GM18858 (cell line): ENCODE measurements at regions not wholly inside any gene's neighbourhood (a gene's known extent, or its start where the extent isn't known, plus 50 kb on each side); places are given as distances from the start of the nearest gene placed in this dataset.
A peak's percentile ranks its signal among the peaks of the same experiment; 100 is the strongest.
"Not testable (repeated sequence)": the region's sequence is repeated elsewhere in the genome, so short reads cannot be mapped to it uniquely, and the experiment has no call there.

Experiments used
- ATAC-seq: cut with Tn5 transposase; IDR thresholded peaks from one replicate; pipeline ENCODE4 v1.9.1; 2021; ENCODE audit not compliant: unreplicated experiment

DNA sequence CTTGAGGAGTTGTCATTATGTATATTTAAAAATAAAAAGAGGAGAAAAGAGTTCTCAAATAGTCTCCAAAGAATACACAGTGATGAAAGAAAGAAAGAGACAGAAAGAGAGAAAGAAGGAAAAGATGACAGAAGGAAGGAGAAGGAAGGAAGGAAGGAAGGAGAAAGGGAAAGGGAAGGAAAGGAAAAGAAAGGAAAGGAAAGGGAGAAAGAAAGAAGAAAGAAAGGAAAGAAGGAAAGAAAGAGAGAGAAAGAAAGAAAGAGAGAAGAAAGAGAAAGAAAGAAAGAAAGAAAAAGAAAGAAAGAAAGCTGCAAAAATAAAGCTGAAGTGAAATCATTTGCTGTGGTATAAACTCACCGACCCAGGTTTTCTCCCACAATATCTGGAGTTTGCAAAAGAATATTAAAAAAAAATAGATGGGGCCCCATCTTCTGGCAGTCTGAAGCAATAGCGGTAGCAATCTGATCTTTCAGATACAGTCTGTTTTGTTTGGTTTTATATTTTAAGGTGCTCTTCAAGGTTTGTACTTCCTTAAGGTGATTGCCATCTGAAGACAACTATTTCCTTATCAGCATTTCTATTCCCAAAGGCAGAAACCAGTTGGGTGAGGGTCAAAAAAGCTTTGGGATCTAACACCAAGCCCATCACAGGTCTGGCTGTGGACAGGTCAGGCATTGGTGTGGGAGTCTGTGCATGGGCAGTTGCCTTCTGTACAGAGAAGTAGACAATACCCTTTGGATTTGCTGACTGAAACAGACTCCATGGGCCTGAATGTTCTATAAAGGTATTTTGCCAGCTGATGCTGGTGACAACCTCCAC, 160.4 kb downstream of the CPEB2 start:
- ATAC-seq = peak; percentile 67

DNA sequence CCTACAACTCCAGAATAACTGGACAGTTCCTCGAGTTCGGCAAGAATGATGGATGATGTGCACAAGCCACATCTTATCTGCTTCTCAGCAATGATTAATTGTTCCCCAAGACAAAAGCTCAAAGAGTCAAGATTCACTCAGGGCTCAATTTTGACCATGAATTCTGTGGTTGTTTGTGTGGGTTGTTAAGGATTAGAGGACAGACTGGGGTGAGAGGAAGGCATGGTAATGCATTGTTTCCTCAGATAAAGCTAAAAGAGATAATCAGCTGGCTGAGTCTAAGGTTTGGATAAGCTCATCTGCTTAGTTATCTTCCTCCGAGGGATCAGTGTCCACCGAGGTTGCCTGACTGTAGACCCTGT, 161.0 kb downstream of the CPEB2 start:
- no peak for ATAC-seq

DNA sequence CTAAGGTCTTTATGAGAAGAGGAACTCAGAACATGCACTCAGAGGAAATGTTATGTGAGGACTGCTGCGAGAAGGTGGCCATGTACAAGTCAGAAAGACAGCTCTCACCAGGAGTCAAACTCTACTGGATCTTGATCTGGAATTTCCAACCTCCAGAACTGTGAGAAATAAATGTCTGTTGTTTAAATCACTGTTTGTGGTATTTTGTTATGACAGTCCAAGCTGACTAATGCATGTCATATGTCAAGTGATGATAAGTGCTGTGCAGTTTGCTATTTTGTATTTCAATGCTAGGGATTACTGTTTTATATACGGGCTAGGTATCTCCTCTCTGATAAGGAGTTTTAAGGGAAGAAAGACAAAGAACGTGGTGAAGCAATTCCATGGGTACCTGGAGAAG, 162.3 kb downstream of the CPEB2 start:
- ATAC-seq = no peak

DNA sequence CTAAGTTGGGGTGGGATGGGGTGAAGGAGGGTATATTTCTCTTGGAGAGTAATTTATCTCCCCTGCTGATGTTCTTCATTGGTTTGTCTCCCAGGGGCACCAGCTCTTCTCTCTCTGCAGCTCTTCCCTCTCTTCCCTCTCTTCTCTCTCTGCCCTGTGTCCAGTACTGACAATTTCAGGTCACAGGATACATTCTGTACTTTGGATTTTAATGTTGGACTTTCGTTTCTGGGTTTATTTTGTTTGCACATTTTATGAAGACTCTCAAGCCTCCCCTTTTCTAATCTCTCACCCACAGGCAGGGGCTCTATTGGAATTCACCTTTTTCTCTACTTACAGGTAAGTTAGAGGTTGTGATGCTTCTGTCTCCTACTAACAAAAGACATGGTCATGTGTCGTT, 165.5 kb downstream of the CPEB2 start:
- ATAC-seq = no peak

DNA sequence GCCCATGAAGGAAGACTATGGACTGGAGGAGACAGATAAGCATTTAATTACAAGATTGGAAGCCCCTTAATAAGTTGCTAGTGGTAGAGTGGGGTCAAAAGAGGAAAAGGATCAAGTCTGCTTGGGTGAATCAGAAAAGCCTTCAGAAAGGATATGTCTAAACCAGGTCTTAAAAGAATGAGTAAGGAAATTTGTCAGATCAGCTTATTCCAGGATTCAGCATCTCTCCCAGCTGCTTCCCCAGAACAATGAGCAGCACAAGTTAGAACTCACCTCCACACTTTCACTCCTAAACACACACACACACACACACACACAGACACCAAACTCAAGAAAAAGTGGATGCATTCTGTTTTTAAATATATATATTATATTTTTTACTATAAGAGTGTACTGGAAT, 166.5 kb downstream of the CPEB2 start:
- no peak for ATAC-seq

DNA sequence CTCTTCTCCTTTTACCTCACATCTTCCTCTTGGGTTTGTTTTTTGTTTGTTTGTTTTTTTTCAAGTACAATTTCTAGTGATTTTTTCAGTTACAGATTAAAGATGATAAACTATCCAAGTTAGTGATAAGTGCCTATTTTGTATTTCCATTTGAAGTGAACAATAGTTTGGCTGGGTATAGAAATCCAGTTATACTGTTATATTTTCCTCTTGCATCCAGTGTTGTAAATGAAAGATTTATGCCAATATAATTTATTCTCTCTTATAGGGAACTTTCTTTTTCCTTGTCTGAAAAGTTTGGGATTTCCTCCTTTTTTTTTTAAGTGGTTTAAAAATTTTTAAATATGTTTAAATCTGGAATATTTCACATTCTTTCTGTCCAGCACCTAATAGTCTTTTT, 169.4 kb downstream of the CPEB2 start:
- ATAC-seq = no peak

DNA sequence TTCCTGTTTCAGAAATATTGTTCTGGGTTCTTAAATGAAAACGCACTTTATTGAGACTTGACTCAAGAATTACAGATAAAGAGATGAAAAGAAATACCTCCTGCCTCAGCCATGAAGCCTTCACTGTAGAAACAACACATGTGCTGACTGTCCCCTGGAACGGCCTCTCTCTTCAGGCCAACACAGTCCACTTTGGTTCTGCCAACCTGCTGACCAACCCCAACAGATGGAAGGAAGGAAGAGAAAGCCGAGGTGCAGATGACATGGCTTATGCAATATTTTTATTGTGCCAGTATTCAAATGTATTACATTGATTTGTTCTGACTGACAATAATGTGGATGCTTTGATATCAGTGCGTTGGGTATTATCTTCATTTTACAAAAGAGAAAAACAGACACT, 171.0 kb downstream of the CPEB2 start:
- ATAC-seq = no peak

DNA sequence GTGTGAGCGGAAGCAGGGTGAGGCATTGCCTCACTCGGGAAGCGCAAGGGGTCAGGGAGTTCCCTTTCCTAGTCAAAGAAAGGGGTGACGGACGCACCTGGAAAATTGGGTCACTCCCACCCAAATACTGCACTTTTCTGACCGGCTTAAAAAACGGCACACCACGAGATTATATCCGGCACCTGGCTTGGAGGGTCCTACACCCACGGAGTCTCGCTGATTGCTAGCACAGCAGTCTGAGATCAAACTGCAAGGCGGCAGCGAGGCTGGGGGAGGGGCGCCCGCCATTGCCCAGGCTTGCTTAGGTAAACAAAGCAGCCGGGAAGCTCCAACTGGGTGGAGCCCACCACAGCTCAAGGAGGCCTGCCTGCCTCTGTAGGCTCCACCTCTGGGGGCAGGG, 171.9 kb downstream of the CPEB2 start:
- not testable (repeated sequence) for ATAC-seq

DNA sequence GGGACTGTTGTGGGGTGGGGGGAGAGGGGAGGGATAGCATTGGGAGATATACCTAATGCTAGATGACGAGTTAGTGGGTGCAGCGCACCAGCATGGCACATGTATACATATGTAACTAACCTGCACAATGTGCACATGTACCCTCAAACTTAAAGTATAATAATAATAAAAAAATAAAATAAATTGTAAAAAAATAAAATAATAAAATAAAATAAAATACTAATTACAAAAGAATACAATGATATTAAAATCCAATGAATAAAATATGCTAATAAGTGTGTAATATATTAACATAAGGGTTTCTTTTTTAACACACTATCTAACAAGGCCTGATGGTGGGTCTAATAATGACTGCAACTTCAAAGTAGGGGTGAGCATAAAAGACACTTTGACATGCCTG, 177.6 kb downstream of the CPEB2 start:
- not testable (repeated sequence) for ATAC-seq

DNA sequence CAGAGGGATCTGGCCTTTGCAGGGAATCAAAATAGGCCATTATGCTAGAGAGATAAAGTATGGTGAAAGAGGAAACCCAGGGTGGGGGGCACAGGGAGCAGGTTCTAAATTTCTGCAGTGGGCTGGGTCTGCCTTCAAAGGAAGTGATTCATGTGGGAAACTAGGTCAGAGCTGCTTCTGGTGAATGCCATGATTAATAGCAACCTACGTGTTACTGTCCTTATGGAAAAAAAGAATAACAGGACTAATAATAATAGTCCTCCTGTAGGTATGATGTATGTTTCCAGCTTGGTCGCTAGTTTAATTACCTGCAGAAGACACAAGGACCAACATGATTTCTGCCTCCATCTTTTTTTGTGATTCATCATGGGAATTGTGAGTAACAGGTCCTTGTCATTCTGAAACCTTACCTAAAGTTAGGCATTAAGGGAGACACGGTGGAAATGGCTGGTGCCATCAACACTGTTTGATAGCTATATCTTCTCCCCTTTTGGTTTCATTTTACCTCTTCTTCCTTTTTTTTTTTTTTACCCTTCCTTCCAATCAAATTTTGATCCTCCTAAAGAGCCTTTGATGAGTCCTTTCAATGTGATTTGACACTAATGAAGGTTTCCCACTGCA, 180.4 kb downstream of the CPEB2 start:
- ATAC-seq = peak; percentile 68

DNA sequence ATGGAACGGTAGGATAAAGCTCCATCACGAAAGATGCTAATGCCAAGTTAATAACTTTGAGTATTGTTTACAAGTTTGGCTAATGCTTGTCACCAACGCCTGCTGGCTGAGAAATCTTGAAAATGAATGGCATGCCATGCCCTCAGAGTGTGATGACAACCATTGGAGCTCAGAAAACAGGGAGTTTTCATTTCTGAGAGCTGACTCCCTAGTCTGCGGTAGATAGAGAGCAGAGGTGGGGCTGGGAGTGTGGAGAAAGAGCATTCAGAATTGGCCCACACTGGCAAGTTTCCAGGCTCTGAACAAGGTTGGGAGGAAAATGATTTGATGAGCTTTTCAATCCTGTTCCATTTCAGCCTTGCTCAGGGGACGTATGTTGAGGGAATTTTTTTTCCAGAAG, 183.9 kb downstream of the CPEB2 start:
- no peak for ATAC-seq

DNA sequence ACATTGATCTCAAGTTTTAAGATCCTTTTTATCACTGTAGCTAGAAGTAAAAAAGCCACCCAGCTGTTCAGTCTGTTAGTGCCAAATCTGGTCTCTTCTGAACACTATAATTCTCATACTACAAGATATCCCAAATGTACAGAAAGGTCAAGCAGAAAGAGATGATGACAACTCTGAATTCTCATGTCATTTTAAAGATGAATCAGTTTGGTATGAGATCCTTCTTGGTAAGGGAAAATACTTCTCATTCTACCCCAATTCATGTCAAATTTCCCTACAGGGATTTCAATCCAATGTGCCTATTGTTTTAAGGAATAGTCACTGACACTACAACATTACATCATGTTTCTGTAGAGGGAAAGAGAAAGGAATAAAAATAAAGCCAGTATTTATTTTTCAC, 184.5 kb downstream of the CPEB2 start:
- ATAC-seq = no peak

DNA sequence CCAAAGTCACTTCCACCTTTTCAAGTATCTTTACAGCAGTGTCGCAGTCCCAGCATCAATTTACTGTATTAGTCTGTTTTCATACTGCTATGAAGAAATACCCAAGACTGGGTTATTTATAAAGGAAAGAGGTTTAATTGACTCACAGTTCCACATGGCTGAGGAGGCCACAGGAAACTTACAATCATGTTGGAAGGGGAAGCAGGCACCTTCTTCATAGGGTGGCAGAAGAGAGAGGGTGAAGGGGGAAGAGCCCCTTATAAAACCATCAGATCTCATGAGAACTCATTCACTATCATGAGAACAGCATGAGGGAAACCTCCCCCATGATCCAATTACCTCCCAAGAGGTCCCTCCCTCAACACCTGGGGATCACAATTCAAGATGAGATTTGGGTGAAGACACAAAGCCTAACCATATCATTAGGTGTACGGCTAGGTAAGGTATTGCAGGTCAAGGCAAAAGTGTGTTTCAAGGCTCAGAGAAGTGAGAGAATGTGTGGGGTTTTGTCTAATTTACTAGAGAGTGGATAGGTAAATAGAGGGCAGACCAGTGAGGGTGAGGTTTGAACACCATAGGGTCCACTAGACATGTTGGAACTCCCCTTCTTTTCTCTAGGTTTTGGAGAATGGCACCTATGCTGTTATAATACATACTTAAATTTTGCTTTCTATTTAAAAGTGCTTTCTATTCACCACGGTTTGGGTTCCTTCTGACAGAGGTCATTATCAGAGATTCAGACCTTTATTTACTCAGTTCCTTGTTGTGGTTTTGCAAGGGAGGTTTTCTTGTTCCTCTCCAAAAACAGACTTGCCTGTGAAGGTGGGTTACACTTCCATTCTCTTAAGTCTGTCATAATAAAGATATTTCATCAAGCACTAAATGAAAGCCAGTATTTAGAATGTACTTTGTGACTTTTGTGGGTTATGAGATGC, 186.6 kb downstream of the CPEB2 start:
- peak; percentile 82 for ATAC-seq

DNA sequence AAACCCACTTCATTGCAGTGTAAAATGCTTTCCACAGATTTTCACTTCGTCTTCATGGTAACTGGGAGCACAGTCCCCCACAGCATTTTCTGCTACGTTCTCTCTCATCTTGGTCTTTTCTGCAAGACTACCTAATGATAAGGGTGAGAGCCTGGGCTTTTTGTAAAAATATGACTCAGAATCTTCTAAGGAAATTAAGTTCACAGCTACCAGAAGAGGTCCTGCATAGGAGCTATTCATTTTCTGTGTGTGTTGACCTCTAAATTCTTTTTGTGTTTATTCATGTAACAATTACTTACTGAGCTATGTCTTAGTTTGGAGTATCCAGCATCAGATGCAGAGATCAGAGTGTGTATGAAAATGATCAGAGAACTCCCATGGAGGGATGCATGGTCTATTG, 192.2 kb downstream of the CPEB2 start:
- no peak for ATAC-seq

DNA sequence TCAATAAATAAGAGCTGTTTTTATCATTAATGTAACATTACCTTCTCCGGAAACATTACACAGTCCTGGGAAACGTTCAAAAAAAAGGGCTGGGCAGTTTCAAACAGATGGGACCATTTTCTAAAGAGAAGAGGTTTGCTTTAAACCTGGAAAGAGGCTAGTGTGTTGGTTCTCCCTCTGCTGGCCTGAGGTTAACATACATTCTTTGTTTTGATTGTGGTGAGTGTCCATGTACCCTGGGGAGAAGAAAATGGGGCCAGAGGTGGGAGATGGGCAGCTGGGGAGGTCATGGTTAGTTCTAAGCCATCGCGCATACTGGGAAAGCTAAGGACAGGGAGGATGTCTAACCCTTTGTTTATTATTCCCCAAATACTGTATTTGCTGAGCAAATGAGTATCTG, 194.7 kb downstream of the CPEB2 start:
- ATAC-seq = no peak

DNA sequence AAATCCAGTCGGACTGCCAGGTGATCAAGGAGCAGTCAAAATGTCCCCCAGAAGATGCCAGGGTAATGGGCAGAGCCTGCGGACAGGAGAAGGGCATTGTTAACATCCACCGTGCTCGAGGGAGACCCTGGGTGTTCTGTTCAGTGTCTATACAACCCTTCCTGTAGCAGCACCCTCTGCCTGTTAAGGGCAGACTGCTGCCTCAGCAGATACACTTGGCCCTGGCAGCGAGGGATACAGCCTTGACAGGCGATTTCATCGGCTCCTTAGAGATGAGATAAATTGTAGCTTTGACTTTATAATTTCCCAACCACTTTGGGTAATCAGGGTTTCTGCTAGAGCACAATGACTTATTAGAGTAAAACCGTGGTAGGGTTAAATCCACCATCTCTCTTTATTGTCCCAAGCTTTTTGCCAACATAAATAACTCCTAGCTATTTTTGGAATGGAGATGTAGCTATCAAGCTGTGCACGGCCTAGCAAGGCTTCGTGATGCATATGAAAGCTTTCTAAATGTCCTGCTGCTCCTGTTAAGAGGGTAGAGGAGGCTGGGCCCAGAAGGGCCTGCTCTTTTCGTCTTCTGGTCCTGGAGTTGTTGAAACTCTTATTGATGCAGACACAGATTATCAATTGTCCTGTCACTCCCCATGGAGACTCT, 195.9 kb downstream of the CPEB2 start:
- ATAC-seq = no peak

DNA sequence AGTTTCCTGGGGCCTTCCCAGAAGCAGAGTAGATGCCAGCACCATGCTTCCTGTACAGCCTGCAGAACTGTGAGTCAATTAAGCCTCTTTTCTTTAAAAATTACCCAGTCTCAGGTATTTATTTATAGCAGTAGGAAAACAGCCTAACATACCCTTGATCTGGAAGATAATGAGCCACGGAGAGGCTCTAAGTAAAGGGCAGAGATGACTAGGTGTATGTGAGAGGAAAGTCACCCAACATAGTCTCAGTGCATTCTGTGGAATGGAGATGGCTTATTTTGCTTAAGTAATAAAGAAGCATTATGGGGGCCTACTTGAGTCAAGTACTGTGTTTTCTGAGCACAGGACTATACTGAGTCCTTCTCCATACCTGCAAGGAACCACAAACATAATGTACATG, 199.5 kb downstream of the CPEB2 start:
- no peak for ATAC-seq

DNA sequence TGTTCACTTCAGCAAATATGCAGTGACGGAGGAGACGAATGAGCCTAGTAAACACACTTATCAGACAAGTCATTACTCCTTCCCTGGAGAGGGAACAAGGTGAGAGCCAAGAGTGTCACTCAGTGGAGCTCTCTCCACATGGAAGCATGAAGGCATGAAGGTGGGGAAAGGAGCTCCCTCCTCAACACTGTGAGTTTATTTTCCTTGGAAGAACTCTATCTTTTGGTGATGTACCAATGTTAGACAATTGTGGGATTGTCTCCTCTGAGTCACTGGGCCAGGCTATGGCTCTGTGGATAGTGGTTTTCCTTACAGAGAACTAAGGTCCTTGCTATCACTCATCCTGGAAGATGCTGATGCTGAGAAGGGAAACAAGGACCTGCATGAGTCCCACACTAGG, 200.2 kb downstream of the CPEB2 start:
- ATAC-seq = no peak

DNA sequence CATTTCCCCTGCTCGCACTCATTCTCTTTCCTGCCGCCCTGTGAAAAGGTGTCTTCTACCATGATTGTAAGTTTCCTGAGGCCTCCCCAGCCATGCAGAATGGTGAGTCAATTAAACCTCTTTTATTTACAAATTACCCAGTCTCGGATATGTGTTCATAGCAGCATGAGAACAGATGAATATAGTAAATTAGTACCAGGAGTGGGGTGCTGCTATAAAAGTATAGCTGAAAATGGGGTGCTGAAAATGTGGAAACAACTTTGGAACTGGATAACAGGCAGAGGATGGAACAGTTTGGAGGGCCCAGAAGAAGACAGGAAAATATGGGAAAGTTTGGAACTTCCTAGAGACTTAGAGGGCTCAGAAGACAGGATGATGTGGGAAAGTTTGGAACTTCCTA, 204.2 kb downstream of the CPEB2 start:
- not testable (repeated sequence) for ATAC-seq

DNA sequence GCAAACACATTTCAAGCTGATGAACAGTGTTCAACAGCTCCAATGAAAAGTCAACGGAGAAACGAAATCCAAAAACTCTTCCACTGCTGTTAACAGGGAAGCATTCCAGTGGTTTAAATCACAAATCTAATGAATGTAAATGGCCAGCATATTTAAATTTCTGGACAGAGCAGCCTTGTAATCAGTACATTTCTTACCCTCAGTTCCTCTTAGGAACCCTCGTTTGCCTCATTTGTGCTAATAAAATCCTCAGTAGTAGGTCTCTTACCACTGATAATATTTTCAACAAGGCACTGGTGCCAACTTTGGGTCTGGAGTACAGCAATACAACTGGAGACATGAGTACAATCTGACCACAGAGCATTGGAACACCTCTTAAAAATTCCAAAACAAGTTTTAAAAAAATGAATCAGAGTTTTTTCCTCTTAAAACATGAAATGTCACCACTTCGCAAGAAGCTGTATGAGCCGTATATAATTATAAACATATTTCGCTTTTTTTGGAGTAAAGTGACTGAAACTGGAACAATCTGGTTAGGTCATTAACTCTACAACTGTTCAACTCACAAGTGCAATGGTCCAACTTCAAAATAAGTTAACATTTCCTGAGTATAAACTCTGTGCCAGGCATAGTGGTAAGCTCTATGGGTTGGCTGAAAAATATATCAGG, 211.2 kb downstream of the CPEB2 start:
- no peak for ATAC-seq

DNA sequence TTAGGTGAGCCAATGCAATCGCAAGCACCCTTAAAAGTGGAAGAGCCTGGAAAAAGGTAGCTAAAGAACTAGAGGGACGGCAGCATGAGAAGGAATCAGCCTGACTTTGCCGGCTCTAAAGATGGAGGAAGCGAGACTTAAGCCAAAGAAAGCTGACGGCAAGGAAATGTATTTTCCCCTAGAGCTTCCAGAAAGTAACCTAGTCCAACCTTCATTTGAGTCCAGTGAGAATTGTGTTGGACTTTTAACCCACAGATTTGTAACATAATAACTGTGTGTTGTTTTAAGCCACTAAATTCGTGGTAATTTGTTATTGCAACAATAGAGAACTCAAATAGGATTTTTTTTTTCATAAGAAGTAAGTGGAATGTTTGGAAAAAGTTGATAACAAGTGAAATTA, 212.7 kb upstream of the C1QTNF7 start:
- no peak for ATAC-seq
